Panc1 (cell line): ENCODE measurements at regions not wholly inside any gene's neighbourhood (a gene's known extent, or its start where the extent isn't known, plus 50 kb on each side); places are given as distances from the start of the nearest gene placed in this dataset.

ENCODE experiments used
- ATAC-seq: fragments of 200-7000 bp; cut with Tn5 transposase; 2 replicates; pipeline ENCODE4 v1.9.1; 2020; ENCODE audit warnings: mild to moderate bottlenecking, moderate library complexity
- BruUV-seq: library from RNA; stranded (reverse); fragments of 400-500 nt; replicated peaks from 2 replicates; lab custom pipeline; 2021; lab: Mats Ljungman, UMichigan
- CTCF ChIA-PET: fragments of 300-600 bp; sonication (Branson Sonifier 250); formaldehyde crosslinking; loops from one replicate; lab custom pipeline; 2022; ENCODE audit warnings: antibody characterized with exemption; lab: Charles Lee
- POLR2A ChIA-PET: fragments of 300-600 bp; sonication (Branson Sonifier 250); formaldehyde crosslinking; loops from one replicate; lab custom pipeline; 2022; ENCODE audit warnings: antibody characterized with exemption; lab: Charles Lee
- DNase-seq: peaks from one replicate; pipeline ENCODE4 v3.0.0-alpha.2; 2010; ENCODE audit warnings: low read depth, low spot score
- H3K27ac ChIP-seq: 2 replicates; pipeline ENCODE4 v1.5.1; 2011; ENCODE audit warnings: mild to moderate bottlenecking, low read length, inconsistent platforms
- H3K27me3 ChIP-seq: fragments of 200-500 bp; sonication (Bioruptor generic); 2 replicates; pipeline ENCODE4 v1.6.0; 2014; ENCODE audit warnings: low read length, inconsistent platforms; ENCODE audit not compliant: control insufficient read depth, insufficient read depth
- H3K36me3 ChIP-seq: fragments of 200-500 bp; sonication (Bioruptor generic); 2 replicates; pipeline ENCODE4 v1.5.1; 2014; ENCODE audit warnings: inconsistent platforms, mild to moderate bottlenecking, low read length, moderate library complexity; ENCODE audit not compliant: control insufficient read depth, insufficient read depth
- H3K4me1 ChIP-seq: 2 replicates; pipeline ENCODE4 v1.5.1; 2011; ENCODE audit warnings: inconsistent platforms, mild to moderate bottlenecking, low read length, moderate library complexity; ENCODE audit not compliant: control insufficient read depth, insufficient read depth
- H3K4me3 ChIP-seq, 2 experiments: 2 replicates each; pipeline ENCODE4 v1.5.1; 2011 to 2012; ENCODE audit warnings: low read depth in 2 of 2, low read length in 2 of 2, mild to moderate bottlenecking in 2 of 2, inconsistent platforms in 1 of 2, moderate library complexity in 1 of 2
- H3K9me3 ChIP-seq: fragments of 200-500 bp; sonication (Bioruptor generic); 2 replicates; pipeline ENCODE4 v1.5.1; 2014; ENCODE audit warnings: low read depth, mild to moderate bottlenecking, inconsistent platforms, low read length, moderate library complexity; ENCODE audit not compliant: control insufficient read depth, insufficient read depth
- POLR2AphosphoS5 ChIP-seq: IDR thresholded peaks from 2 replicates; pipeline ENCODE4 v1.6.1; 2012; ENCODE audit warnings: mild to moderate bottlenecking, low read depth, low read length, moderate library complexity
- SIN3A ChIP-seq: IDR thresholded peaks from 2 replicates; pipeline ENCODE4 v1.6.1; 2012; ENCODE audit warnings: low read depth, mild to moderate bottlenecking, low read length, moderate library complexity, borderline replicate concordance; ENCODE audit not compliant: insufficient read depth
- TCF7L2 ChIP-seq: IDR thresholded peaks from 2 replicates; pipeline ENCODE4 v1.6.1; 2011; ENCODE audit warnings: mild to moderate bottlenecking, low read depth, low read length, inconsistent platforms
- in situ Hi-C: cut with HindIII; loops from 2 replicates; pipeline ENCODE4 v1.10.0; 2016; ENCODE audit warnings: low sequenced_read_pairs, low pct_unique_long_range_greater_than_20kb
- intact Hi-C: fragments of 100-400 bp; cut with micrococcal nuclease; formaldehyde crosslinking; loops from one replicate; pipeline ENCODE4 v1.10.0; 2022; ENCODE audit not compliant: unreplicated experiment
- TF ChIP-seq, protein P1 (sequence below), 2 experiments: IDR thresholded peaks; 2 replicates each; pipeline ENCODE4 v1.6.1; 2011 to 2012; ENCODE audit warnings: low read depth in 2 of 2, control low read depth in 1 of 2, low read length in 1 of 2, mild to moderate bottlenecking in 1 of 2, moderate library complexity in 1 of 2; ENCODE audit not compliant: insufficient read depth in 1 of 2
- TF ChIP-seq, protein P2 (sequence below): fragments of 450-650 bp; IDR thresholded peaks from 2 replicates; pipeline ENCODE4 v1.5.1; 2017; ENCODE audit warnings: mild to moderate bottlenecking

DNA sequence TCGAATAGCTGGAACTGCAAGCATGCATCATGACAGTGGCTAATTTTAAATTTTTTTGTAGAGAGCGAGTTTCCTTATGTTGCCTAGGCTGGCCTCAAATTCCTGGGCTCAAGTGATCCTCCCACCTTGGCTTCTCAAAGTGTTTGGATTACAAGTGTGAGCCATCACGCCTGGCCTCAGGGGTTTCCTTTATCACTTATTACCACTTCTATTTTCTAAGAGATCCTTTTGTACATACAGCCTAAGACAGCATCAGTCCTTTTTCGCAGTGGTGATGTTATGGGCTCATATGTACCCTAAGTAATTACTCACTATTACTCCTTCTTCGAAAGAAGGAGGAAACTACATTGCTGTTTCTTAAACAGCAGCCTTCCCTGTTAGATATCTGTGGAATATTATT is 54.1 kb upstream of the CDKN2AIP start:
- TF ChIP-seq TCF7L2 (no peak), POLR2AphosphoS5 (no peak), SIN3A (no peak)
- TF ChIP-seq, protein P1, sequence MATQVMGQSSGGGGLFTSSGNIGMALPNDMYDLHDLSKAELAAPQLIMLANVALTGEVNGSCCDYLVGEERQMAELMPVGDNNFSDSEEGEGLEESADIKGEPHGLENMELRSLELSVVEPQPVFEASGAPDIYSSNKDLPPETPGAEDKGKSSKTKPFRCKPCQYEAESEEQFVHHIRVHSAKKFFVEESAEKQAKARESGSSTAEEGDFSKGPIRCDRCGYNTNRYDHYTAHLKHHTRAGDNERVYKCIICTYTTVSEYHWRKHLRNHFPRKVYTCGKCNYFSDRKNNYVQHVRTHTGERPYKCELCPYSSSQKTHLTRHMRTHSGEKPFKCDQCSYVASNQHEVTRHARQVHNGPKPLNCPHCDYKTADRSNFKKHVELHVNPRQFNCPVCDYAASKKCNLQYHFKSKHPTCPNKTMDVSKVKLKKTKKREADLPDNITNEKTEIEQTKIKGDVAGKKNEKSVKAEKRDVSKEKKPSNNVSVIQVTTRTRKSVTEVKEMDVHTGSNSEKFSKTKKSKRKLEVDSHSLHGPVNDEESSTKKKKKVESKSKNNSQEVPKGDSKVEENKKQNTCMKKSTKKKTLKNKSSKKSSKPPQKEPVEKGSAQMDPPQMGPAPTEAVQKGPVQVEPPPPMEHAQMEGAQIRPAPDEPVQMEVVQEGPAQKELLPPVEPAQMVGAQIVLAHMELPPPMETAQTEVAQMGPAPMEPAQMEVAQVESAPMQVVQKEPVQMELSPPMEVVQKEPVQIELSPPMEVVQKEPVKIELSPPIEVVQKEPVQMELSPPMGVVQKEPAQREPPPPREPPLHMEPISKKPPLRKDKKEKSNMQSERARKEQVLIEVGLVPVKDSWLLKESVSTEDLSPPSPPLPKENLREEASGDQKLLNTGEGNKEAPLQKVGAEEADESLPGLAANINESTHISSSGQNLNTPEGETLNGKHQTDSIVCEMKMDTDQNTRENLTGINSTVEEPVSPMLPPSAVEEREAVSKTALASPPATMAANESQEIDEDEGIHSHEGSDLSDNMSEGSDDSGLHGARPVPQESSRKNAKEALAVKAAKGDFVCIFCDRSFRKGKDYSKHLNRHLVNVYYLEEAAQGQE (IDR thresholded peaks at IDR 0.05; ENCODE audit: insufficient read depth in 1 of 2, low read depth in 2 of 2, low read length in 1 of 2), result no peak
- TF ChIP-seq, protein P2, sequence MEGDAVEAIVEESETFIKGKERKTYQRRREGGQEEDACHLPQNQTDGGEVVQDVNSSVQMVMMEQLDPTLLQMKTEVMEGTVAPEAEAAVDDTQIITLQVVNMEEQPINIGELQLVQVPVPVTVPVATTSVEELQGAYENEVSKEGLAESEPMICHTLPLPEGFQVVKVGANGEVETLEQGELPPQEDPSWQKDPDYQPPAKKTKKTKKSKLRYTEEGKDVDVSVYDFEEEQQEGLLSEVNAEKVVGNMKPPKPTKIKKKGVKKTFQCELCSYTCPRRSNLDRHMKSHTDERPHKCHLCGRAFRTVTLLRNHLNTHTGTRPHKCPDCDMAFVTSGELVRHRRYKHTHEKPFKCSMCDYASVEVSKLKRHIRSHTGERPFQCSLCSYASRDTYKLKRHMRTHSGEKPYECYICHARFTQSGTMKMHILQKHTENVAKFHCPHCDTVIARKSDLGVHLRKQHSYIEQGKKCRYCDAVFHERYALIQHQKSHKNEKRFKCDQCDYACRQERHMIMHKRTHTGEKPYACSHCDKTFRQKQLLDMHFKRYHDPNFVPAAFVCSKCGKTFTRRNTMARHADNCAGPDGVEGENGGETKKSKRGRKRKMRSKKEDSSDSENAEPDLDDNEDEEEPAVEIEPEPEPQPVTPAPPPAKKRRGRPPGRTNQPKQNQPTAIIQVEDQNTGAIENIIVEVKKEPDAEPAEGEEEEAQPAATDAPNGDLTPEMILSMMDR, result no peak
- ATAC-seq, result no peak
- Histone ChIP-seq H3K27me3 (no peaks in the 10 kb centered on the region), H3K9me3 (no peaks in the 10 kb centered on the region), H3K4me1 (no peaks in the 10 kb centered on the region), H3K27ac (no peak overlapping the region), H3K36me3 (no peaks in the 10 kb centered on the region), H3K4me3 (no peak overlapping the region)
- no TSS peak for BruUV-seq
- in situ Hi-C loops, result no loop called here
- POLR2A ChIA-PET, result no interaction called here
- CTCF ChIA-PET, result interaction anchor here (0.6 kb wide), 1 partner anchor 63 kb away, joined by 4 read pairs; no protein-coding TSS in a partner anchor
- intact Hi-C loops, result loop anchor here (10.0 kb wide), 1 partner anchor 86 kb away; no protein-coding TSS in a partner anchor
- no peak for DNase-seq

- POLR2A ChIA-PET, result no interaction called here
- DNase-seq (no peak), ATAC-seq (no peak)
- CTCF ChIA-PET, result no interaction called here
- Histone ChIP-seq H3K27me3 (no peaks in the 10 kb centered on the region), H3K4me1 (no peaks in the 10 kb centered on the region), H3K9me3 (no peaks in the 10 kb centered on the region), H3K4me3 (no peak overlapping the region), H3K36me3 (no peaks in the 10 kb centered on the region), H3K27ac (no peak overlapping the region)
- intact Hi-C loops, result loop anchor here (10.0 kb wide), 1 partner anchor 86 kb away; no protein-coding TSS in a partner anchor
- no TSS peak for BruUV-seq
- in situ Hi-C loops, result no loop called here
- TF ChIP-seq, protein P1 (IDR thresholded peaks at IDR 0.05; ENCODE audit: insufficient read depth in 1 of 2, low read depth in 2 of 2, low read length in 1 of 2), result no peak
- TF ChIP-seq POLR2AphosphoS5, result no peak
- no peak for TF ChIP-seq SIN3A
- no peak for TF ChIP-seq TCF7L2
- TF ChIP-seq, protein P2, result no peak
These were observed 53.2 kb upstream of the CDKN2AIP start for GRCh38 chr4:183391204-183391603.
